ENCODE measurements at regions not wholly inside any gene's neighbourhood (a gene's known extent, or its start where the extent isn't known, plus 50 kb on each side); places are given as distances from the start of the nearest gene placed in this dataset.

GRCh38 chr15:69973880-69974279, 123.8 kb downstream of the TLE3 start:
- no peak for DNase-seq

GRCh38 chr15:69974321-69974720, 123.4 kb downstream of the TLE3 start:
- DNase-seq = no peak

GRCh38 chr15:69976366-69976994, 121.2 kb downstream of the TLE3 start:
- peak; percentile 62 for DNase-seq

- DNase-seq = no peak
These were observed 119.1 kb downstream of the TLE3 start for GRCh38 chr15:69978603-69979002.

GRCh38 chr15:69979262-69979661, 118.5 kb downstream of the TLE3 start:
- peak; percentile 7 for DNase-seq

- DNase-seq = no peak
These were observed 117.9 kb downstream of the TLE3 start for GRCh38 chr15:69979783-69980182.

GRCh38 chr15:69980341-69981059, 117.2 kb downstream of the TLE3 start:
- no peak for DNase-seq

GRCh38 chr15:69982037-69982436, 115.7 kb downstream of the TLE3 start:
- DNase-seq = no peak

- DNase-seq = no peak
These were observed 113.9 kb downstream of the TLE3 start for GRCh38 chr15:69983696-69984265.

GRCh38 chr15:69987492-69988489, 109.9 kb downstream of the TLE3 start:
- DNase-seq = no peak

GRCh38 chr15:69988541-69989225, 109.0 kb downstream of the TLE3 start:
- DNase-seq = no peak

GRCh38 chr15:69990566-69991421, 106.9 kb downstream of the TLE3 start:
- DNase-seq = no peak

GRCh38 chr15:69991551-69991980, 106.2 kb downstream of the TLE3 start:
- DNase-seq = no peak

GRCh38 chr15:69992348-69992747, 105.4 kb downstream of the TLE3 start:
- DNase-seq = no peak

GRCh38 chr15:69994429-69995205, 103.1 kb downstream of the TLE3 start:
- no peak for DNase-seq

- DNase-seq = no peak
These were observed 101.2 kb downstream of the TLE3 start for GRCh38 chr15:69996321-69997160.

GRCh38 chr15:69997161-69997485, 100.6 kb downstream of the TLE3 start:
- no peak for DNase-seq
